Lower leg skin (tissue), 4 donors: ENCODE measurements at regions not wholly inside any gene's neighbourhood (a gene's known extent, or its start where the extent isn't known, plus 50 kb on each side); places are given as distances from the start of the nearest gene placed in this dataset.
"Not testable (repeated sequence)": the region's sequence is repeated elsewhere in the genome, so short reads cannot be mapped to it uniquely, and the experiment has no call there.

ENCODE experiments used
- DNase-seq, 2 donors: peaks; one replicate each; pipeline ENCODE4 v3.0.0-alpha.2; 2019; ENCODE audit warnings: low spot score in 2 of 2
- H3K4me3 ChIP-seq: fragments of 200-600 bp; sonication (generic); 2 replicates; pipeline ENCODE4 v1.5.1; 2017; ENCODE audit warnings: mild to moderate bottlenecking, low read depth; ENCODE audit not compliant: poor library complexity, severe bottlenecking
- POLR2A ChIP-seq, 2 donors: fragments of 450-650 bp; IDR thresholded peaks; one replicate each; pipeline ENCODE4 v1.6.1; 2016 to 2017; ENCODE audit warnings: antibody characterized with exemption in 2 of 2, mild to moderate bottlenecking in 1 of 2, moderate library complexity in 1 of 2
- WGBS, 2 donors: methylation state at CpG; one replicate each; pipeline ENCODE4 v1.1.5; 2018; 5-methylcytosine and 5-hydroxymethylcytosine counted together
- intact Hi-C: fragments of 100-400 bp; cut with DNase I; formaldehyde crosslinking; loops from one replicate; pipeline ENCODE4 v1.15.0; 2023; ENCODE audit warnings: low total_unique reads
- TF ChIP-seq, protein P1 (sequence below), 3 donors: fragments of 450-650 bp; IDR thresholded peaks; one replicate each; pipeline ENCODE4 v1.5.1; 2016; ENCODE audit warnings: antibody characterized with exemption in 3 of 3, mild to moderate bottlenecking in 3 of 3, moderate library complexity in 2 of 3

DNA sequence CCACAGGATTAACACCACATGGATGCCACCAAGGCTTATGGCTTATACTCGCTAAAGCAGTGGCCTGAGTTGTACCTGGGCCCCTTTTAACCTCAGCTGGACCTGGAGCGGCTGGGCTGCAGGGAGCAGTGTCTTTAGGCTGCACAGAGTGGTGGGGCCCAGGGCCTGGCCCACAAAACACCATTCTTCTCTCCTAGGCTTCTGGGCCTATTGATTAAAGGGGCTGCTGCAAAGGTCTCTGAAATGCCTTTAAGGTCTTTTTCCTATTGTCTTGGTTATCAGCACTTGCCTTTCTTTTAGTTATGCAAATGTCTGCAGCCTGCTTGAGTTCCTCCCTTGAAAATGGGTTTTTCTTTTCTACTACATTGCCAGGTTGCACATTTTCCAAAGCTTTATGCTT, 973.9 kb upstream of the PRR20A start:
- intact Hi-C loops: no loop called here
- TF ChIP-seq, protein P1, sequence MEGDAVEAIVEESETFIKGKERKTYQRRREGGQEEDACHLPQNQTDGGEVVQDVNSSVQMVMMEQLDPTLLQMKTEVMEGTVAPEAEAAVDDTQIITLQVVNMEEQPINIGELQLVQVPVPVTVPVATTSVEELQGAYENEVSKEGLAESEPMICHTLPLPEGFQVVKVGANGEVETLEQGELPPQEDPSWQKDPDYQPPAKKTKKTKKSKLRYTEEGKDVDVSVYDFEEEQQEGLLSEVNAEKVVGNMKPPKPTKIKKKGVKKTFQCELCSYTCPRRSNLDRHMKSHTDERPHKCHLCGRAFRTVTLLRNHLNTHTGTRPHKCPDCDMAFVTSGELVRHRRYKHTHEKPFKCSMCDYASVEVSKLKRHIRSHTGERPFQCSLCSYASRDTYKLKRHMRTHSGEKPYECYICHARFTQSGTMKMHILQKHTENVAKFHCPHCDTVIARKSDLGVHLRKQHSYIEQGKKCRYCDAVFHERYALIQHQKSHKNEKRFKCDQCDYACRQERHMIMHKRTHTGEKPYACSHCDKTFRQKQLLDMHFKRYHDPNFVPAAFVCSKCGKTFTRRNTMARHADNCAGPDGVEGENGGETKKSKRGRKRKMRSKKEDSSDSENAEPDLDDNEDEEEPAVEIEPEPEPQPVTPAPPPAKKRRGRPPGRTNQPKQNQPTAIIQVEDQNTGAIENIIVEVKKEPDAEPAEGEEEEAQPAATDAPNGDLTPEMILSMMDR (IDR thresholded peaks at IDR 0.05): no peak
- no peak for TF ChIP-seq POLR2A (IDR thresholded peaks at IDR 0.05)
- DNase-seq: no peak
- WGBS, 2 donors: 83 to 93% methylated on average over 2 of the region's 2 CpGs
- H3K4me3 ChIP-seq: no peak overlapping the region

DNA sequence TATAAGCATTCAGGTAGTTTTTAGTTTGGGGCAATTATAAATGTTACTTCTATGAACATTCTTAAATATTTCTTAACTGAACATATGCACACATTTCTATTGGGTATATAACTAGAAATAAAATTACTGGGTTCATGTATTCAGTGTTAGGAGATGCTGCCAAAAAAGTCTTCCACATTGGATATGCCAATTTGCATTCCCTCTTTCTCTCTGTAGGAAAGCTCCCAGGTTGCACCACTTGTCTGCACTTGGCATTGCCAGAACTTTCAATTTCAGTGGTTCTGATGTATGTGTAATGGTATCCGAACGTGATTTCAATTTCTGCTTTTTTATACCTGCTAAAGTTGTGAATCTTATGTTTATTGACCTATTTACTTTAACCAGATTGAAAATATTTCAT, 972.1 kb upstream of the PRR20A start:
- TF ChIP-seq, protein P1 (IDR thresholded peaks at IDR 0.05): no peak
- no peak for TF ChIP-seq POLR2A (IDR thresholded peaks at IDR 0.05)
- intact Hi-C loops: no loop called here
- 88% methylated on average over 2 of the region's 2 CpGs for WGBS, 2 donors
- H3K4me3 ChIP-seq: no peak overlapping the region
- no peak for DNase-seq

GRCh38 chr13:56173346-56173745, 967.4 kb upstream of the PRR20A start:
- TF ChIP-seq POLR2A (IDR thresholded peaks at IDR 0.05): no peak
- TF ChIP-seq, protein P1 (IDR thresholded peaks at IDR 0.05): no peak
- intact Hi-C loops: no loop called here
- 64% methylated on average over 2 of the region's 2 CpGs for WGBS, 2 donors
- no peak for DNase-seq
- H3K4me3 ChIP-seq: no peak overlapping the region

DNA sequence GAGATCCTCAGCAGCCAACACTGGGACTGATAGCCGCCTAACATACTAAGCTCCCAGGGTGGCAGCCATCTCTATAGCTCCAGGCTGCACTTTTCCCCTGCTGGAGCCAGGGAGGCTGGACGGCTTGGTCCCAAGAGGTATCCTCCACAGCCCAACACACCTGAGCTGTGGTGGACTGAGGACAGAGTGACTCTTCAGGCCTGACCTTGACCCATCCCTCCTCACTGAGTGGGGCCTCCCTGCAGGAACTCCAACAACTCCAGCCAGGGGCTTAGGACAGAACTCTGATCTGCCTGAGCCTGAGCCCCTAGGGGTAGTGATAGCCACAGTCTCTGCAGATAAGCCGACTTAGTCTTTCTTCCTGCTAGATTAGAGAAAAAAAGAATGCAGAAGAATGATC, 958.1 kb upstream of the PRR20A start:
- 84 to 90% methylated on average over 3 of the region's 3 CpGs for WGBS, 2 donors
- no peak for TF ChIP-seq POLR2A (IDR thresholded peaks at IDR 0.05)
- TF ChIP-seq, protein P1 (IDR thresholded peaks at IDR 0.05): no peak
- DNase-seq: no peak
- intact Hi-C loops: no loop called here
- no peak overlapping the region for H3K4me3 ChIP-seq

GRCh38 chr13:56187331-56187730, 953.4 kb upstream of the PRR20A start:
- TF ChIP-seq, protein P1 (IDR thresholded peaks at IDR 0.05): no peak
- TF ChIP-seq POLR2A (IDR thresholded peaks at IDR 0.05): no peak
- intact Hi-C loops: no loop called here
- no peak for DNase-seq
- H3K4me3 ChIP-seq: no peak overlapping the region
- WGBS, 2 donors: 95% methylated on average over 13 to 14 of the region's 15 CpGs

GRCh38 chr13:56188582-56188981, 952.1 kb upstream of the PRR20A start:
- DNase-seq, H3K4me3 ChIP-seq, intact Hi-C loops: not testable (repeated sequence)
- 91 to 92% methylated on average over 6 of the region's 6 CpGs for WGBS, 2 donors
